ENCODE measurements at regions not wholly inside any gene's neighbourhood (a gene's known extent, or its start where the extent isn't known, plus 50 kb on each side); places are given as distances from the start of the nearest gene placed in this dataset.

- Histone ChIP-seq H3F3A (ENCODE audit: insufficient read depth, low read length) (no peaks in the 10 kb centered on the region), H3K4me2 (ENCODE audit: low read length) (no peak overlapping the region), H3K9me2 (ENCODE audit: low read depth, low read length) (no peaks in the 10 kb centered on the region), H3K4me3 (ENCODE audit: low read depth, low read length, poor library complexity, severe bottlenecking) (no peak overlapping the region), H4K20me1 (ENCODE audit: insufficient read depth, low read length) (no peaks in the 10 kb centered on the region), H3K79me2 (ENCODE audit: insufficient read depth, low read length) (no peaks in the 10 kb centered on the region), H3K9ac (ENCODE audit: low read length) (no peak overlapping the region), H3K27ac (ENCODE audit: low read depth, low read length, poor library complexity, severe bottlenecking) (no peak overlapping the region), H2AFZ (ENCODE audit: low read length) (no peak overlapping the region), H3K36me3 (ENCODE audit: insufficient read depth, low read length) (no peaks in the 10 kb centered on the region), H3K4me1 (ENCODE audit: insufficient read depth, low read length, severe bottlenecking) (no peaks in the 10 kb centered on the region), H3K27me3 (ENCODE audit: insufficient read depth, low read length) (no peaks in the 10 kb centered on the region), H3K9me3 (ENCODE audit: low read length) (no peaks in the 10 kb centered on the region)
- no peak for TF ChIP-seq CTCF (IDR thresholded peaks at IDR 0.05; ENCODE audit: low read length)
- TF ChIP-seq EZH2 (IDR thresholded peaks at IDR 0.05; ENCODE audit: borderline replicate concordance, low read length): no peak
Measured at GRCh38 chr12:131279281-131279921, 325.7 kb downstream of the ADGRD1 start.

GRCh38 chr12:131280426-131280825 lies 326.7 kb downstream of the ADGRD1 start:
- TF ChIP-seq EZH2 (IDR thresholded peaks at IDR 0.05; ENCODE audit: borderline replicate concordance, low read length): no peak
- no peak for TF ChIP-seq CTCF (IDR thresholded peaks at IDR 0.05; ENCODE audit: low read length)
- H2AFZ ChIP-seq (ENCODE audit: low read length): no peak overlapping the region
- no peaks in the 10 kb centered on the region for H3F3A ChIP-seq (ENCODE audit: insufficient read depth, low read length)
- no peak overlapping the region for H3K9ac ChIP-seq (ENCODE audit: low read length)
- no peaks in the 10 kb centered on the region for H3K27me3 ChIP-seq (ENCODE audit: insufficient read depth, low read length)
- no peak overlapping the region for H3K4me3 ChIP-seq (ENCODE audit: low read depth, low read length, poor library complexity, severe bottlenecking)
- H3K4me2 ChIP-seq (ENCODE audit: low read length): no peak overlapping the region
- no peaks in the 10 kb centered on the region for H4K20me1 ChIP-seq (ENCODE audit: insufficient read depth, low read length)
- H3K9me3 ChIP-seq (ENCODE audit: low read length): no peaks in the 10 kb centered on the region
- no peaks in the 10 kb centered on the region for H3K4me1 ChIP-seq (ENCODE audit: insufficient read depth, low read length, severe bottlenecking)
- H3K79me2 ChIP-seq (ENCODE audit: insufficient read depth, low read length): no peaks in the 10 kb centered on the region
- H3K9me2 ChIP-seq (ENCODE audit: low read depth, low read length): no peaks in the 10 kb centered on the region
- H3K36me3 ChIP-seq (ENCODE audit: insufficient read depth, low read length): no peaks in the 10 kb centered on the region
- no peak overlapping the region for H3K27ac ChIP-seq (ENCODE audit: low read depth, low read length, poor library complexity, severe bottlenecking)

GRCh38 chr12:131281016-131281415 lies 327.3 kb downstream of the ADGRD1 start:
- no peaks in the 10 kb centered on the region for H3F3A ChIP-seq (ENCODE audit: insufficient read depth, low read length)
- no peak overlapping the region for H3K4me3 ChIP-seq (ENCODE audit: low read depth, low read length, poor library complexity, severe bottlenecking)
- no peaks in the 10 kb centered on the region for H3K4me1 ChIP-seq (ENCODE audit: insufficient read depth, low read length, severe bottlenecking)
- no peaks in the 10 kb centered on the region for H4K20me1 ChIP-seq (ENCODE audit: insufficient read depth, low read length)
- no peaks in the 10 kb centered on the region for H3K9me2 ChIP-seq (ENCODE audit: low read depth, low read length)
- no peaks in the 10 kb centered on the region for H3K9me3 ChIP-seq (ENCODE audit: low read length)
- no peaks in the 10 kb centered on the region for H3K36me3 ChIP-seq (ENCODE audit: insufficient read depth, low read length)
- H3K27me3 ChIP-seq (ENCODE audit: insufficient read depth, low read length): no peaks in the 10 kb centered on the region
- TF ChIP-seq CTCF (IDR thresholded peaks at IDR 0.05; ENCODE audit: low read length) (no peak), EZH2 (IDR thresholded peaks at IDR 0.05; ENCODE audit: borderline replicate concordance, low read length) (no peak)
- no peak overlapping the region for H3K4me2 ChIP-seq (ENCODE audit: low read length)
- no peak overlapping the region for H2AFZ ChIP-seq (ENCODE audit: low read length)
- H3K27ac ChIP-seq (ENCODE audit: low read depth, low read length, poor library complexity, severe bottlenecking): no peak overlapping the region
- H3K9ac ChIP-seq (ENCODE audit: low read length): no peak overlapping the region
- no peaks in the 10 kb centered on the region for H3K79me2 ChIP-seq (ENCODE audit: insufficient read depth, low read length)

Data from OCI-LY1 (cell line).